ENCODE measurements at regions not wholly inside any gene's neighbourhood (a gene's known extent, or its start where the extent isn't known, plus 50 kb on each side); places are given as distances from the start of the nearest gene placed in this dataset.

DNA sequence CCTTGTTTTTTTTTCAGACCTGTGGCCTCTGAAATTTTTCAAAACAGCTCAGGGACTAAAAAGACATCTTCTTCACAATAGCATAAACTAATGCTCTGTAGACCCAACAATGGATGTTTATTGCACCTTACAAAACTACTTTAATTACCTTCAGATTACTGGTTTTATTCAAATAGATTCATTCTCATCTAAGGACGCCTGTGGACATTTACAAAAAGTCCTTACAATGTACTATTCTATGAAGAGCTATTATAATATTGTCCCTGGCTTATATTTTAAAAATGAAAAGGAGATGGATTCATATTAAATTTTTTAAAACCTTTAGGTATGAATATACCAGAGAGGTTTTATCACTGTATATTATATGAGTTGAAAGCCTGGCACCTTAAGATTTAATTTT lies 238.4 kb upstream of the NR5A2 start:
- DNase-seq, result no peak
- Mint-ChIP-seq H3K27ac (no peak overlapping the region), H3K36me3 (ENCODE audit: low read depth) (no peaks in the 10 kb centered on the region), H3K27me3 (ENCODE audit: insufficient read depth) (no peaks in the 10 kb centered on the region), H3K9me3 (no peaks in the 10 kb centered on the region), H3K4me1 (peaks cover 2% of the 10 kb centered on the region), H3K4me3 (no peak overlapping the region)
- Histone ChIP-seq H3K9ac (ENCODE audit: extremely low read depth, low read length, poor library complexity, severe bottlenecking) (no peak overlapping the region), H3K27me3 (ENCODE audit: control insufficient read depth, insufficient read depth, low read length, poor library complexity, severe bottlenecking) (no peaks in the 10 kb centered on the region), H3K9me3 (ENCODE audit: control insufficient read depth, low read length) (no peaks in the 10 kb centered on the region), H3K27ac (ENCODE audit: low read depth, low read length) (no peak overlapping the region), H3K4me3 (ENCODE audit: low read length) (no peak overlapping the region), H3K4me1 (ENCODE audit: control insufficient read depth, insufficient read depth, low read length) (no peaks in the 10 kb centered on the region), H3K36me3 (ENCODE audit: control insufficient read depth, insufficient read depth, low read length) (no peaks in the 10 kb centered on the region)
- WGBS, 2 experiments (ENCODE audit: insufficient coverage in 1 of 2, insufficient read length in 1 of 2), result 100% methylated on average over 1 of the region's 1 CpG; no CpG with 5 or more reads in 1 of the 2 experiments
- TF ChIP-seq, protein P1, sequence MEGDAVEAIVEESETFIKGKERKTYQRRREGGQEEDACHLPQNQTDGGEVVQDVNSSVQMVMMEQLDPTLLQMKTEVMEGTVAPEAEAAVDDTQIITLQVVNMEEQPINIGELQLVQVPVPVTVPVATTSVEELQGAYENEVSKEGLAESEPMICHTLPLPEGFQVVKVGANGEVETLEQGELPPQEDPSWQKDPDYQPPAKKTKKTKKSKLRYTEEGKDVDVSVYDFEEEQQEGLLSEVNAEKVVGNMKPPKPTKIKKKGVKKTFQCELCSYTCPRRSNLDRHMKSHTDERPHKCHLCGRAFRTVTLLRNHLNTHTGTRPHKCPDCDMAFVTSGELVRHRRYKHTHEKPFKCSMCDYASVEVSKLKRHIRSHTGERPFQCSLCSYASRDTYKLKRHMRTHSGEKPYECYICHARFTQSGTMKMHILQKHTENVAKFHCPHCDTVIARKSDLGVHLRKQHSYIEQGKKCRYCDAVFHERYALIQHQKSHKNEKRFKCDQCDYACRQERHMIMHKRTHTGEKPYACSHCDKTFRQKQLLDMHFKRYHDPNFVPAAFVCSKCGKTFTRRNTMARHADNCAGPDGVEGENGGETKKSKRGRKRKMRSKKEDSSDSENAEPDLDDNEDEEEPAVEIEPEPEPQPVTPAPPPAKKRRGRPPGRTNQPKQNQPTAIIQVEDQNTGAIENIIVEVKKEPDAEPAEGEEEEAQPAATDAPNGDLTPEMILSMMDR (conservative IDR thresholded peaks at IDR 0.05), result no peak

DNA sequence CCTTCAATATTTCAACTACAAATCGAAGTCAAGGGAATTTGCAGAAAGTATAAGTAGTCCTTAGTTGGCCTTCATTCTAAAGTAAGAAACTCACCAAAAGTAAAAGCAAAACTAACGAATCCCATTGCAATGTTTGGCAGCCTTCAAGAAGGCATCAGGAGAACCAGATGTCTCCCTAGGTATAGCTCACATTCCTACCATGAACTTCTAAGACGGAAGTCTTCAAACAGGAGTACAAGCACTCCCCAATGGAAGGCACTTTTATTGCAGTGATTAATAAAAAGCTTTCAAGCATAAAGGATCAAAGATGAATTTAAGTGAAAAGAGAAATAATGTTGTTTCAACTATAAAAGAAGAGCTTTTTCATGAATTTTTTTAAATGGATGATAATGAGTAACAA lies 236.0 kb upstream of the NR5A2 start:
- H3K4me1 Mint-ChIP-seq, result peaks cover 2% of the 10 kb centered on the region
- H3K9me3 Mint-ChIP-seq, result no peaks in the 10 kb centered on the region
- H3K9me3 ChIP-seq (ENCODE audit: control insufficient read depth, low read length), result no peaks in the 10 kb centered on the region
- no peaks in the 10 kb centered on the region for H3K27me3 ChIP-seq (ENCODE audit: control insufficient read depth, insufficient read depth, low read length, poor library complexity, severe bottlenecking)
- H3K4me3 ChIP-seq (ENCODE audit: low read length), result no peak overlapping the region
- WGBS, 2 experiments (ENCODE audit: insufficient coverage in 1 of 2, insufficient read length in 1 of 2), result 85% methylated on average over 3 of the region's 3 CpGs; no CpG with 5 or more reads in 1 of the 2 experiments
- no peaks in the 10 kb centered on the region for H3K4me1 ChIP-seq (ENCODE audit: control insufficient read depth, insufficient read depth, low read length)
- TF ChIP-seq, protein P1 (conservative IDR thresholded peaks at IDR 0.05), result no peak
- H3K36me3 ChIP-seq (ENCODE audit: control insufficient read depth, insufficient read depth, low read length), result no peaks in the 10 kb centered on the region
- H3K36me3 Mint-ChIP-seq (ENCODE audit: low read depth), result no peaks in the 10 kb centered on the region
- no peak for DNase-seq
- H3K4me3 Mint-ChIP-seq, result no peak overlapping the region
- H3K27ac ChIP-seq (ENCODE audit: low read depth, low read length), result no peak overlapping the region
- H3K9ac ChIP-seq (ENCODE audit: extremely low read depth, low read length, poor library complexity, severe bottlenecking), result no peak overlapping the region
- no peak overlapping the region for H3K27ac Mint-ChIP-seq
- H3K27me3 Mint-ChIP-seq (ENCODE audit: insufficient read depth), result no peaks in the 10 kb centered on the region

DNA sequence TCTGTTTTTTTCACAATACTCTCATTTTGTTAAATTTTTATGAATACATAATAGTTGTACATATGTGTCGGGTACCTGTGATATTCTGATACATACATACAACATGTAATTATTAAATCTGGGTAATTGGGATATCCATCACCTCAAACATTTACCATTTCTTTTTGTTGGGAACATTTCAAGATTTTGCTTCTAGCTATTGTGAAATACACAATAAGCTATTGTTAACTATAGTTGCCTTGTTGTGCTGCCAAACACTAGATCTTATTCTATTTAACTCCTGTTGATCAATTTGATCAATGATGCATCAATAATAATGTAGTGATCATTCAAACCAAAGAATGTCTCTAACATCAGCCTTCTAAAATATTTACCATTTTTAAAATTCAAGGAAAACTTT lies 234.6 kb upstream of the NR5A2 start:
- Histone ChIP-seq H3K4me1 (ENCODE audit: control insufficient read depth, insufficient read depth, low read length) (no peaks in the 10 kb centered on the region), H3K27ac (ENCODE audit: low read depth, low read length) (no peak overlapping the region), H3K9ac (ENCODE audit: extremely low read depth, low read length, poor library complexity, severe bottlenecking) (no peak overlapping the region), H3K27me3 (ENCODE audit: control insufficient read depth, insufficient read depth, low read length, poor library complexity, severe bottlenecking) (no peaks in the 10 kb centered on the region), H3K9me3 (ENCODE audit: control insufficient read depth, low read length) (no peaks in the 10 kb centered on the region), H3K36me3 (ENCODE audit: control insufficient read depth, insufficient read depth, low read length) (no peaks in the 10 kb centered on the region), H3K4me3 (ENCODE audit: low read length) (no peak overlapping the region)
- Mint-ChIP-seq H3K27ac (no peak overlapping the region), H3K36me3 (ENCODE audit: low read depth) (no peaks in the 10 kb centered on the region), H3K4me3 (no peak overlapping the region), H3K4me1 (peaks cover 2% of the 10 kb centered on the region), H3K9me3 (no peaks in the 10 kb centered on the region), H3K27me3 (ENCODE audit: insufficient read depth) (no peaks in the 10 kb centered on the region)
- TF ChIP-seq, protein P1 (conservative IDR thresholded peaks at IDR 0.05), result no peak
- no CpG with 5 or more reads among the region's 1 CpG for WGBS, 2 experiments (ENCODE audit: insufficient coverage in 1 of 2, insufficient read length in 1 of 2)
- DNase-seq, result no peak

Measured in endodermal cell (in vitro differentiated cells).